Adrenal gland (tissue), 9 donors: ENCODE measurements at regions not wholly inside any gene's neighbourhood (a gene's known extent, or its start where the extent isn't known, plus 50 kb on each side); places are given as distances from the start of the nearest gene placed in this dataset.
A peak's percentile ranks its signal among the peaks of the same experiment; 100 is the strongest.

ENCODE experiments used
- DNase-seq, 7 donors: peaks; one replicate each; pipeline ENCODE4 v3.0.0-alpha.2; 2019 to 2020
- H3K27ac ChIP-seq, 5 donors: fragments of 200-600 bp; sonication (generic) in 4 of 5; 1 replicate in 3 of 5; 2 replicates in 2 of 5; pipeline versions ENCODE4 v1.5.1 to v1.8.0; 2016 to 2020; ENCODE audit warnings: mild to moderate bottlenecking in 1 of 5
- H3K27me3 ChIP-seq: fragments of 200-600 bp; 2 replicates; pipeline ENCODE4 v1.8.0; 2021
- H3K36me3 ChIP-seq, 2 donors: fragments of 200-600 bp; replicated peaks in 1 of 2; 1 replicate in 1 of 2; 2 replicates in 1 of 2; pipeline versions ENCODE4 v1.5.1 to v1.8.0; 2018 to 2022
- H3K4me1 ChIP-seq, 2 donors: fragments of 200-600 bp; replicated peaks in 1 of 2; 1 replicate in 1 of 2; 2 replicates in 1 of 2; pipeline versions ENCODE4 v1.5.1 to v1.8.0; 2018 to 2021
- H3K4me3 ChIP-seq, 4 donors: fragments of 200-600 bp; sonication (generic) in 3 of 4; one replicate each; pipeline ENCODE4 v1.5.1; 2016 to 2018
- H3K9me3 ChIP-seq, 3 donors: fragments of 200-600 bp; sonication (generic) in 1 of 3; replicated peaks in 1 of 3; 1 replicate in 2 of 3; 2 replicates in 1 of 3; pipeline versions ENCODE4 v1.5.1 to v1.8.0; 2016 to 2021
- POLR2A ChIP-seq, 2 donors: fragments of 450-650 bp; IDR thresholded peaks; one replicate each; pipeline ENCODE4 v1.6.1; 2017; ENCODE audit warnings: antibody characterized with exemption in 2 of 2, mild to moderate bottlenecking in 2 of 2, moderate library complexity in 1 of 2
- WGBS, 4 donors: extraction: QIAGEN DNeasy Blood & Tissue Kit in 2 of 4; methylation state at CpG; one replicate each; pipeline versions ENCODE4 v1.1.5 to v1.1.7; 2013 to 2017; 5-methylcytosine and 5-hydroxymethylcytosine counted together
- intact Hi-C, 2 donors: fragments of 100-400 bp; cut with DNase I; formaldehyde crosslinking; loops; one replicate each; pipeline versions ENCODE4 v1.14.1 to v1.15.0; 2022 to 2023
- TF ChIP-seq, protein P1 (sequence below), 6 experiments: fragments of 450-650 bp in 4 of 6; fragments of 200-600 bp in 2 of 6; sonication (generic) in 1 of 6; IDR thresholded peaks; 1 replicate in 5 of 6; 2 replicates in 1 of 6; pipeline versions ENCODE4 v1.5.1 to v1.8.0; 2016 to 2021; ENCODE audit warnings: antibody characterized with exemption in 6 of 6, mild to moderate bottlenecking in 2 of 6, moderate library complexity in 1 of 6
- donor health status: healthy with polysubstance abuse.
- donor health status: Bipolar disorder and iron deficiency.
- donor health status: DM: yes; HTN: yes; CAD: no.
- donor health status: DM: no; HTN: no; CAD: no.
- donor health status: DM: no; HTN: no; CAD: no.

DNA sequence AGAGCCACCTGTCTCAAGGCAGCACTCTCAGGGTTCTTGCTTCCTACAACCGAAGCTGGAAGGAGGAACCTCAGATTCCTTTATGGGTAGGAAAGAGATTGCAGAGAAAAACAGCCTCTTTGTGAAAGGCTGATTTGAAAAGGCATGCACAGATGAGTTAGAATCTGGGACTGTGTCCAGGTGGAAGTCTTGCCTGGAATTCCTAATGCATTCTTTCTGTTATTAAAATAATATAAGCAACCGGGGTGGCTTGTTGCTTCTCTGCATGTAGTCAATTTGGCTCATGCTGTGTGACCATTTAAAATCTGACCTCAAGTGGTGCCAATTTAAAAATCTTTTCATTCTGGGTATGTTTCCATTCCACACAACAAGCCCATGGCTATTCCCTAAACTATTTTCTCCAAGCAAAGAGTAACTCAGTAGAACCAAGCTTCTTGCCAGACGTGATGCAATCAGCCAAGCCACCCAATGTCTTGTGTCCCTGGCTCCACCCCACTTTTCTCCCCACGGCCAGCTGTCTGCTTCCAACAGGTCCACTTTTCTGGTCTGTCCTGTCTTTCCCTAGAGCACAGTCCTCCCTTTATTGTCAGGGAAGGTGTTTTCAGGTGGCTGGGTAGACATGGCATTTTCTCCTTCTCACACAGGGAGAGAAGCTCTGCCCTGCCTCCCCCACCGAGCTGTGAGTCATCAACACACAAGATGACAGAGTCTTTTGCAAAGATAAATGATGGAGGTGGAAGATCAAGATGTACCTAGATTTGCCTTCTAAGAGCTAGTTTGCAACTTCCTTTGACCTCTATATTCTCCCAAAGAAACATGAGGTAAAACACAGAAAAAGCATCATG is 394.3 kb downstream of the FOXO1 start:
- TF ChIP-seq, protein P1, sequence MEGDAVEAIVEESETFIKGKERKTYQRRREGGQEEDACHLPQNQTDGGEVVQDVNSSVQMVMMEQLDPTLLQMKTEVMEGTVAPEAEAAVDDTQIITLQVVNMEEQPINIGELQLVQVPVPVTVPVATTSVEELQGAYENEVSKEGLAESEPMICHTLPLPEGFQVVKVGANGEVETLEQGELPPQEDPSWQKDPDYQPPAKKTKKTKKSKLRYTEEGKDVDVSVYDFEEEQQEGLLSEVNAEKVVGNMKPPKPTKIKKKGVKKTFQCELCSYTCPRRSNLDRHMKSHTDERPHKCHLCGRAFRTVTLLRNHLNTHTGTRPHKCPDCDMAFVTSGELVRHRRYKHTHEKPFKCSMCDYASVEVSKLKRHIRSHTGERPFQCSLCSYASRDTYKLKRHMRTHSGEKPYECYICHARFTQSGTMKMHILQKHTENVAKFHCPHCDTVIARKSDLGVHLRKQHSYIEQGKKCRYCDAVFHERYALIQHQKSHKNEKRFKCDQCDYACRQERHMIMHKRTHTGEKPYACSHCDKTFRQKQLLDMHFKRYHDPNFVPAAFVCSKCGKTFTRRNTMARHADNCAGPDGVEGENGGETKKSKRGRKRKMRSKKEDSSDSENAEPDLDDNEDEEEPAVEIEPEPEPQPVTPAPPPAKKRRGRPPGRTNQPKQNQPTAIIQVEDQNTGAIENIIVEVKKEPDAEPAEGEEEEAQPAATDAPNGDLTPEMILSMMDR (IDR thresholded peaks at IDR 0.05), result no peak
- no peak for TF ChIP-seq POLR2A (IDR thresholded peaks at IDR 0.05)
- H3K27me3 ChIP-seq, result no peaks in the 10 kb centered on the region
- 42 to 46% (median 45%) methylated on average over 5 of the region's 5 CpGs for WGBS, 4 donors
- H3K9me3 ChIP-seq, result no peaks in the 10 kb centered on the region
- H3K4me1 ChIP-seq, result peaks cover 0 to 11% of the 10 kb centered on the region in 2 donors
- peak overlapping the region in 2 of 5 donors; percentile 48 to 56 for H3K27ac ChIP-seq
- H3K36me3 ChIP-seq, result no peaks in the 10 kb centered on the region
- peak in 6 of 7 donors; percentile 33 to 70 (median 44) for DNase-seq
- intact Hi-C loops, result no loop called here
- no peak overlapping the region for H3K4me3 ChIP-seq

DNA sequence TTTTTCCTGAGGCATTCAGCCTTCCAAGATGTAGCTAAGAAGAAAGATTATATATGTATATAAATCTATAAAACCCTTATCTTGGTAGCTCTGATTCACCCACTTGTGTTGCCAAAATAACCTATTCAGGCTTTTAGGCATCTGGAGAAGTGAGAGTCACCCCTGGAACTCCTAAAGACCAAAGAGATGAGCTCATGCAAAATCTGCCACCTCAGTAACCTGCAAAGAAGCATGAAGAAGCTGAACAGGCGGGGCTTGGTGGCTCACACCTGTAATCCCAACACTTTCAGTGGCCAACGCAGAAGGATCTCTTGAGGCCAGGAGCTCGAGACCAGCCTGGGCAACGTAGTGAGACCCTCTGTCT is 393.7 kb downstream of the FOXO1 start:
- Histone ChIP-seq H3K4me3 (no peak overlapping the region), H3K27ac (no peak overlapping the region), H3K27me3 (no peaks in the 10 kb centered on the region), H3K9me3 (no peaks in the 10 kb centered on the region), H3K36me3 (no peaks in the 10 kb centered on the region), H3K4me1 (peaks cover 0 to 11% of the 10 kb centered on the region in 2 donors)
- TF ChIP-seq, protein P1 (IDR thresholded peaks at IDR 0.05), result no peak
- TF ChIP-seq POLR2A (IDR thresholded peaks at IDR 0.05), result no peak
- 91 to 97% (median 95%) methylated on average over 4 of the region's 4 CpGs for WGBS, 4 donors
- intact Hi-C loops, result no loop called here
- no peak for DNase-seq

GRCh38 chr13:40273253-40274025 is 393.0 kb downstream of the FOXO1 start:
- intact Hi-C loops, result no loop called here
- no peaks in the 10 kb centered on the region for H3K27me3 ChIP-seq
- H3K27ac ChIP-seq, result no peak overlapping the region
- TF ChIP-seq, protein P1 (IDR thresholded peaks at IDR 0.05), result no peak
- no peak for TF ChIP-seq POLR2A (IDR thresholded peaks at IDR 0.05)
- peaks cover 0 to 11% of the 10 kb centered on the region in 2 donors for H3K4me1 ChIP-seq
- no peak overlapping the region for H3K4me3 ChIP-seq
- whole genome bisulfite sequencing, 4 donors, result 91 to 93% (median 92%) methylated on average over 11 of the region's 11 CpGs
- no peaks in the 10 kb centered on the region for H3K9me3 ChIP-seq
- H3K36me3 ChIP-seq, result no peaks in the 10 kb centered on the region
- DNase-seq, result no peak

- Histone ChIP-seq H3K27me3 (no peaks in the 10 kb centered on the region), H3K27ac (no peak overlapping the region), H3K4me1 (peaks cover 0 to 11% of the 10 kb centered on the region in 2 donors), H3K9me3 (no peaks in the 10 kb centered on the region), H3K4me3 (no peak overlapping the region), H3K36me3 (no peaks in the 10 kb centered on the region)
- 91 to 100% (median 95%) methylated on average over 3 of the region's 3 CpGs for WGBS, 4 donors
- TF ChIP-seq POLR2A (IDR thresholded peaks at IDR 0.05), result no peak
- TF ChIP-seq, protein P1 (IDR thresholded peaks at IDR 0.05), result no peak
- no peak for DNase-seq
- intact Hi-C loops, result no loop called here
These were observed 392.3 kb downstream of the FOXO1 start for GRCh38 chr13:40274103-40274502.
